Fibroblast of lung (primary cell): ENCODE measurements at regions not wholly inside any gene's neighbourhood (a gene's known extent, or its start where the extent isn't known, plus 50 kb on each side); places are given as distances from the start of the nearest gene placed in this dataset.

Experiments
- DNase-seq, 2 donors: peaks; one replicate each; pipeline versions ENCODE4 v3.0.0 to v3.0.0-alpha.2; 2010; ENCODE audit warnings: low read depth in 2 of 2
- H2AFZ ChIP-seq: 2 replicates; pipeline ENCODE4 v1.5.1; 2012; ENCODE audit warnings: low read length, control low read depth, inconsistent platforms
- H3K27ac ChIP-seq: 2 replicates; pipeline ENCODE4 v1.5.1; 2011; ENCODE audit warnings: low read length, control low read depth; ENCODE audit not compliant: insufficient read depth
- H3K27me3 ChIP-seq: 2 replicates; pipeline ENCODE4 v1.5.1; 2011; ENCODE audit warnings: mild to moderate bottlenecking, low read length; ENCODE audit not compliant: control insufficient read depth, insufficient read depth
- H3K36me3 ChIP-seq: 2 replicates; pipeline ENCODE4 v1.5.1; 2011; ENCODE audit warnings: low read length; ENCODE audit not compliant: control insufficient read depth, insufficient read depth
- H3K4me1 ChIP-seq: 2 replicates; pipeline ENCODE4 v1.5.1; 2011; ENCODE audit warnings: low read length; ENCODE audit not compliant: control insufficient read depth, insufficient read depth; ENCODE audit errors: extremely low read depth
- H3K4me2 ChIP-seq: 2 replicates; pipeline ENCODE4 v1.5.1; 2011; ENCODE audit warnings: low read length, control low read depth; ENCODE audit not compliant: insufficient read depth; ENCODE audit errors: extremely low read depth
- H3K4me3 ChIP-seq, 4 experiments: fragments of 200-600 bp in 1 of 4; sonication (generic) in 1 of 4; replicated peaks in 1 of 4; 2 replicates each; pipeline ENCODE4 v1.5.1; 2011 to 2016; ENCODE audit warnings: low read length in 4 of 4, low read depth in 3 of 4, mild to moderate bottlenecking in 3 of 4, control low read depth in 2 of 4, inconsistent platforms in 1 of 4, mixed read lengths in 1 of 4; ENCODE audit not compliant: insufficient read depth in 1 of 4; ENCODE audit errors: control extremely low read depth in 1 of 4
- H3K79me2 ChIP-seq: 2 replicates; pipeline ENCODE4 v1.5.1; 2012; ENCODE audit warnings: mild to moderate bottlenecking, low read length, inconsistent platforms; ENCODE audit not compliant: control insufficient read depth, insufficient read depth
- H3K9ac ChIP-seq: 2 replicates; pipeline ENCODE4 v1.5.1; 2011; ENCODE audit warnings: mild to moderate bottlenecking, low read length, control low read depth; ENCODE audit not compliant: insufficient read depth
- H3K9me3 ChIP-seq: 2 replicates; pipeline ENCODE4 v1.5.1; 2012; ENCODE audit warnings: low read depth, low read length; ENCODE audit not compliant: control insufficient read depth, insufficient read depth
- H4K20me1 ChIP-seq: 2 replicates; pipeline ENCODE4 v1.5.1; 2011; ENCODE audit warnings: low read length; ENCODE audit not compliant: control insufficient read depth, insufficient read depth; ENCODE audit errors: extremely low read depth
- CTCF ChIP-seq, 2 donors: IDR thresholded peaks in 1 of 2; conservative IDR thresholded peaks in 1 of 2; 1 replicate in 1 of 2; 2 replicates in 1 of 2; pipeline ENCODE4 v1.5.1; 2011 to 2012; ENCODE audit warnings: low read length in 2 of 2, control low read depth in 1 of 2, inconsistent platforms in 1 of 2, low read depth in 1 of 2, mild to moderate bottlenecking in 1 of 2
- EZH2 ChIP-seq: IDR thresholded peaks from 2 replicates; pipeline ENCODE4 v1.5.1; 2012; ENCODE audit warnings: low read length, control low read depth, mild to moderate bottlenecking; ENCODE audit errors: missing control alignments

- Histone ChIP-seq H2AFZ (no peak overlapping the region), H3K27ac (no peak overlapping the region), H3K4me3 (no peak overlapping the region), H3K27me3 (no peaks in the 10 kb centered on the region), H3K9ac (no peak overlapping the region), H4K20me1 (no peaks in the 10 kb centered on the region), H3K36me3 (no peaks in the 10 kb centered on the region), H3K4me1 (no peaks in the 10 kb centered on the region), H3K4me2 (no peak overlapping the region), H3K79me2 (no peaks in the 10 kb centered on the region), H3K9me3 (no peaks in the 10 kb centered on the region)
- TF ChIP-seq CTCF (conservative IDR thresholded peaks at IDR 0.05 in 1 of 2, IDR thresholded peaks at IDR 0.05 in 1 of 2; ENCODE audit: low read depth in 1 of 2, low read length in 2 of 2) (no peak), EZH2 (no peak)
- peak in 1 of 2 donors; percentile 25 for DNase-seq
Measured at GRCh38 chr21:38881131-38881530, 75.4 kb downstream of the ETS2 start.

- H3K27ac ChIP-seq, result no peak overlapping the region
- H3K4me1 ChIP-seq, result no peaks in the 10 kb centered on the region
- no peaks in the 10 kb centered on the region for H3K27me3 ChIP-seq
- no peak for DNase-seq
- H3K9me3 ChIP-seq, result no peaks in the 10 kb centered on the region
- no peak overlapping the region for H2AFZ ChIP-seq
- H4K20me1 ChIP-seq, result no peaks in the 10 kb centered on the region
- no peak overlapping the region for H3K4me3 ChIP-seq
- no peak overlapping the region for H3K4me2 ChIP-seq
- H3K79me2 ChIP-seq, result no peaks in the 10 kb centered on the region
- no peak for TF ChIP-seq EZH2
- TF ChIP-seq CTCF (conservative IDR thresholded peaks at IDR 0.05 in 1 of 2, IDR thresholded peaks at IDR 0.05 in 1 of 2; ENCODE audit: low read depth in 1 of 2, low read length in 2 of 2), result no peak
- H3K36me3 ChIP-seq, result no peaks in the 10 kb centered on the region
- no peak overlapping the region for H3K9ac ChIP-seq
Measured at GRCh38 chr21:38880577-38880966, 74.8 kb downstream of the ETS2 start.

GRCh38 chr21:38879912-38880576 is 74.3 kb downstream of the ETS2 start:
- no peak overlapping the region for H3K27ac ChIP-seq
- no peak overlapping the region for H3K4me3 ChIP-seq
- no peaks in the 10 kb centered on the region for H3K9me3 ChIP-seq
- H3K27me3 ChIP-seq, result no peaks in the 10 kb centered on the region
- no peaks in the 10 kb centered on the region for H4K20me1 ChIP-seq
- H3K4me2 ChIP-seq, result no peak overlapping the region
- H3K9ac ChIP-seq, result no peak overlapping the region
- no peak for DNase-seq
- H3K79me2 ChIP-seq, result no peaks in the 10 kb centered on the region
- H3K36me3 ChIP-seq, result no peaks in the 10 kb centered on the region
- H2AFZ ChIP-seq, result no peak overlapping the region
- no peaks in the 10 kb centered on the region for H3K4me1 ChIP-seq
- TF ChIP-seq EZH2 (no peak), CTCF (conservative IDR thresholded peaks at IDR 0.05 in 1 of 2, IDR thresholded peaks at IDR 0.05 in 1 of 2; ENCODE audit: low read depth in 1 of 2, low read length in 2 of 2) (no peak)
